Activated naive CD4-positive, alpha-beta T cell treated with anti-CD3 and anti-CD28 coated beads, Interleukin-2, amount 50 U/mL, for 16 hours (primary cell): ENCODE measurements at regions not wholly inside any gene's neighbourhood (a gene's known extent, or its start where the extent isn't known, plus 50 kb on each side); places are given as distances from the start of the nearest gene placed in this dataset.
"Not testable (repeated sequence)": the region's sequence is repeated elsewhere in the genome, so short reads cannot be mapped to it uniquely, and the experiment has no call there.

Experiments
- DNase-seq: peaks from one replicate; pipeline ENCODE4 v3.0.0-alpha.2; 2020

DNA sequence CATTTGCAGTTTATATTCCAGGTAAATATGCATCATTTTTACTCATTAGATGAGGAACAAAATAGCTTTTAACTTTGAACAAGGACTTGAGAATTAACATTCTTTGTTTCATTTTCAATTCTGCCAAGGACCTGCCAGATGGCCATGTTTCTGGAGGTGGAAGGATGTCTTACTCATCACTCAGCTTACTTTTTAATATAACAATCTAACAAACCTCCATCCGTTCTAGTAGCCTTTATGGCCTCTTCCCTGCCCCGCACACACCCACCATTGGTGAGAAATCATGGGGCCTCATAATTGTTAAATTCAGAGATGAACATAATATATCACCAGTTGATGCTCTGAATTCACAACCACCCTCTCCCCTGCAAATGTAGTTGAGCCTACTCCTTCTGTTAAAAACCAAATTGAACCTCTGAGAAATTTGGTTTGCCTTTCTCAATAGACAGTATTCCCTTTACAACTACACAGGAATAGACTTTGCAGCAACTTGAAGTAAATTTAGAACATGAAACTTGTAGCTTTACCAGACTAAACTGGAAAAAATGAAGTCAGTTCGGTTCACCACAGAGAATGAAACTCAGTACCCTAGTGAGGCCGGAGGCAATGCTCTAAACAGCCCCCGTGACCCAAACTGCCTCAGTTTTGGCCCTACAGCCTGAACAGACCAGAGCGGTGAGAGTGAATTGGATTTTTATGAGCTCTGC, 50.1 kb upstream of the ACSL4 start:
- no peak for DNase-seq

DNA sequence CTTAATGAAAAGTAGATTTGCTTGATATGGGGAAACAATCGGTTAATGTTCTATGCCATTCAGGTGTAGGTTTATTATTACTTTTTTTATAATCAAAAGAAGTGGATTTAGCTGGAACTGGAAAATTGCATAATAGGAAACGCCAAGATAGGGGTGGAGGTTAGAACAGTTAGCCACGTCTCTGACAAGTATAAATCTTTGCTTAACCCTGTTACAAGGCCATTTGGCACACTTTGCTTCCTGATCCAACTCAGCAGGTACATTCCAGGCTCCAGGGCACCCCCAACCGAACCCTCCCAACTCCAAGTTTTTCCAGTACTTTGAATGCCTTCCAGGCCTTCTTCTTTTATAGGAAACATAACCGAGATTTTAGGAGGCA, 50.6 kb upstream of the ACSL4 start:
- DNase-seq: no peak

- DNase-seq: no peak
These were observed 52.0 kb upstream of the ACSL4 start for GRCh38 chrX:109785053-109785452.

DNA sequence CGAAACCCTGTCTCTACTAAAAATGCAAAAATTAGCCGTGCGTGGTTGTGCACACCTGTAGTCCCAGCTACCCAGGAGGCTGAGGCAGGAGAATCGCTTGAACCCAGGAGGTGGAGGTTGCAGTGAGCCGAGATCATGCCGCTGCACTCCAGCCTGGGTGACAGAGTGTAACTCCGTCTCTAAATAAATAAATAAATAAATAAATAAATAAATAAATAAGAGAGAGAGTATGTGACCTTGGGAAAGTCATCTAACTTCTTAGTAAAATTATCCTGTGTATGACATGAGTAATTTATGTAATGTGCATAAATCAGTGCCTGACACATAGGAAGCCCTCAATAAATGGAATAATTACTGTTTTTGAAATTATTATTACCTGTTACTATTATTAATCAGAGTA, 57.5 kb upstream of the ACSL4 start:
- DNase-seq: not testable (repeated sequence)

GRCh38 chrX:109793191-109793590, 60.1 kb upstream of the ACSL4 start:
- DNase-seq: no peak

- no peak for DNase-seq
These were observed 62.6 kb upstream of the ACSL4 start for GRCh38 chrX:109795682-109796081.

DNA sequence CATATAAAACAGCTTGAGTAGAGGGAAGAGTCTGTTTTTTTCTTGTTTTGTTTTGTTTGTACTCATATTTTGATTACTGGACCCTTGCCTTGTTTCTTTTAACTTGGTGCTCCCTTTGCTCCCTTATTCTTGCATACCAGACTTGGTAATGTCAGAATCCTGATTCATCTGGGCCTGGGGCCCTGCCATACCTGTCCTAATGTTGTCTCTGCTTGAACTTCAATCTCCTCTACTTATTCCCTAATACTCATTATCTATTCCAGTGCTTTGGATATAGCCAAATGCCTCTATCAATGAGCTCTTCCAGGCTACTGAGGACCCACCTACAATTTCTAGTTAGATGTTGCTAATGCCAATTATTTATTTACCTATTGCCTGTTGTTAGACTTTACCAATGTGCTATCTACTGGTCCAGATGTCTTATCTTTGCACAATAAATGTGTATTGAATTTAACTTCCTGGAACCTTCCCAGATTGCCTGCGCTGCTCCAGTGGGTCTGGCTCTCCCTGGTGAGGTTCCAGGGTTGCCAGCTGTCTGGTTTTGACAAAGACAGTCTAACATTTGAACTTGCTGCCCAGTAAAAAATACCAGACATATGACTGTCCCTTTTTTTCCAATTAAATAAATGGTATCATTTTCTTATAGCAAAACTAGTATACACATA, 64.4 kb upstream of the ACSL4 start:
- DNase-seq: no peak

DNA sequence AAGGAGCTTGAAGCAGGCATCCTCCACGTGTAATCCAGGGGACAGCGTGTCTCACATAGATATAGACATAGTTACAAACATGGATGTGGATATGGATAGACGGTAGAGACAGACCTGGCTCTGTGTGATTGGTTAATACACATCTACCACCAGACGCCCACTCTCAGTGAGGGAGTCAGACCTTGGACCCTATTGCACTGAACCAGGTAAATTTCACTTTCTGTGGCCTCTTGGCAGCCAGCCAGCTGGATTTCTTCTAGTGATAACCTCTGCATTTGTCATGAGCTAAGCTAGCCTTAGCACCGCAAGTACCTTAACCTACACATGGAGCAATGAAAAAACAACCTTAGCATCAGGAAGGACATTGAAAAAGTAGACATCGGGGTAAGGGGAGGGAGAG, 79.2 kb upstream of the ACSL4 start:
- no peak for DNase-seq

GRCh38 chrX:109813236-109813635, 80.2 kb upstream of the ACSL4 start:
- no peak for DNase-seq

DNA sequence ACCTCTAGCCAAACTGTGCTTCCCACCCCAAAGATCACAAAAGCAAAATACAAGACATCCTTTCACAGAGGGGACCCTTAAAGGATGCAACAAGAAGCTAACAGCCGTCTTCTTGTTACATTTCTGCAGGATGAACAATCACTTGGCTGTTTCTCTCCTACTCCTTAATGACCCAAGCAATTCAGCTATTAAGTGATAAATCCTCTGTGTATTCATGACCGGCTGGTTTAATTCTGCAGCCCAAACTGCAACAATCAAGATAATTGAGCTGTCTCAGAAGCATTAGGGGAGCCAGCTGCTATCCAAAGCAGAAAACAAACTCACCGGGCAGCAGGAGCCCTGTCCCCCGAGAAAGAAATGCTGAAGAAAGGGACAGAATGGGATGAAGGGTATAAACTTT, 85.9 kb upstream of the ACSL4 start:
- no peak for DNase-seq

- no peak for DNase-seq
These were observed 89.8 kb upstream of the ACSL4 start for GRCh38 chrX:109822861-109823260.

DNA sequence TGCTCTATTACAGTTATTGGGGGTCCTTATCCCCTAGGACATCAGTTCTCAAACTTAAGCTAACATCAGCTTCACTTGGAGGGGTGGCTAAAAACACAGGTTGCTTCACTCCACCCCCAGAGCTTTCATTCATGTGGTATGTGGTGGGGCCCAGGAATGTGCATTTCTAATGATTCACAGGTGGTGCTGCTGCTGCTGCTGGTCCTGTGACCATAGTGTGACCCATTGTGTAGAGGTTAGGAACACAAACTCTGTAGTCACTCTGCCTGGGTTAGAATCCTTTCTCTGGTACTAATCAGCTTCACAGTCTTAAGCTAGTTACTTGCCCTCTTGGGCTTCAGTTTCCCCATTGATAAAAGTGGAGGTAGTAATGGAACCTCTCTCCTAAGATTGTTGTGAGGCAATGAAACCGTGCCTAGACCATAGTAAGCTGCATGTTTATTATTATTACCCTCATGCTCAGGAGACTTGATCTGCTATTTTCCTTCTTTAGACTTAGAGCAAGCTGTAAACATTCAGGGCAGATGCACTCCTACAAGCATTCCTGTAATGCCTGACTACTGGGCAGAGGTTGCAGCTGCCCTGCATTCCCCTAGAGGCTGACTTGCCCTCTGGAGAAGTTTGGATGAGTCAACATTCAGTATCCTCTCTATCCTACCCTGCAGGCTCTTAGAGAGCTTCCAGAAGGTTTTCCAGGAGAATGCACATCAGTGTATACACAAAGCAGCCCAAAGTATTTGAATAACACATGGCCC, 94.1 kb upstream of the ACSL4 start:
- no peak for DNase-seq

DNA sequence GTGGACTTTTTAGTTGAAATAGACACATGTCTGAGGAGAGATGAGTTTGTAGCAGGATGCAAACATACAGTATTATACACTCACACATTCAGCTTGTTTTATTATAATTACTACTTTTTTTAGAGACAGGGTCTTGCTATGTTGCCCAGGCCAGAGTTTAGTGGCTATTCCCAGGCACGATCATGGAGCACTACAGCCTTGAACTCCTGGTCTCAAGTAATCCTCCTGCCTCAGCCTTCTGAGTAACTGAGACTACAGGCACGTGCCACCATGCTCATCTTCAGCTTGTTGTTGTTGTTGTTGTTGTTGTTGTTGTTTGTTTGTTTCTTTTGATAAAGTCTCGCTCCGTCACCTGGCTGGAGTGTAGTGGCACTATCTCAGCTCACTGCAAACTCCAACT, 94.7 kb upstream of the ACSL4 start:
- DNase-seq: no peak

- DNase-seq: no peak
These were observed 97.2 kb upstream of the ACSL4 start for GRCh38 chrX:109830157-109830703.

GRCh38 chrX:109830704-109831206, 97.7 kb upstream of the ACSL4 start:
- no peak for DNase-seq

- no peak for DNase-seq
These were observed 98.4 kb upstream of the ACSL4 start for GRCh38 chrX:109831326-109831985.

DNA sequence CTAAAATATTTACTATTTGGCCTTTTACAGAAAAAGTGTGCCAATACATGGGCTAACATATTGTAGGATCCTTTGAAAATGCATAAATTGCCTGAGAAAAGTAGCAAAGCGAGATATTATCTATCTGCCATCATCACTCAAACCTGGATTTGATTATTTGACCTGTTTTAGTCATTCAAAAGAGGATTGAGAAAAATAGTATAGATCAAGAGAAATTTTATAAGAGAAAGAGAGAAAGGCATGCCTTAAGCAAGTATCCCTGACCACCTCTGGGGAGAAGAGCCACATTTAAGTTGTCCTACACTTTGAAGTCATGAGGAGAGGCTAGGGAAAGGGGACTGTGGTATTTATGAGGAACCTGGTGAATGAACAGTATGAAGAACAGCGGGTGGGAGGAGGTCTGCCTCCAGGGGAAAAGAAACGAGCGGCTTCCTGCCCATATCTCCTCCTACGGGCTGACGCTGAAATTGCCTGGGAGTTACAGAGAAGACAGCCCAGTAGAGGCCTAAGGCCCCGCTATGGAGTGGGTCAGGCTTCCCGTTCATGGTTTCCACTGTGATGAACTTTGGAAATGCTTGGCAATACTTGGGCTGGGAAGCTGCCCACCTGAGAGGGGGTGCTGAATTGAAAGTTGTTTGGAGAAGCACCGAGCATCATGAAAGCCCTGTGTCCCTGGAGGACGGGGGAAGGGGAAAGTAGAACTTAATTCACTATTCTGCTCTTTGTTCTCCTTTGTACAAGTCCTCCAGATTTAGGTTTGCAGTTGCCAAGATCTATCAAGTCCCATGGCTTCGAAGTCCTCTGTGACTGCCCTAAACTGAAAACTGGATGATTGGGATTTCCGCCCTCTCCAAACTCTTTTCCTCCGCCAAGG, 106.9 kb upstream of the ACSL4 start:
- no peak for DNase-seq

- no peak for DNase-seq
These were observed 107.5 kb upstream of the ACSL4 start for GRCh38 chrX:109840585-109840984.

GRCh38 chrX:109841257-109841656, 108.2 kb upstream of the ACSL4 start:
- DNase-seq: no peak

- no peak for DNase-seq
These were observed 109.0 kb upstream of the ACSL4 start for GRCh38 chrX:109841869-109842579.

DNA sequence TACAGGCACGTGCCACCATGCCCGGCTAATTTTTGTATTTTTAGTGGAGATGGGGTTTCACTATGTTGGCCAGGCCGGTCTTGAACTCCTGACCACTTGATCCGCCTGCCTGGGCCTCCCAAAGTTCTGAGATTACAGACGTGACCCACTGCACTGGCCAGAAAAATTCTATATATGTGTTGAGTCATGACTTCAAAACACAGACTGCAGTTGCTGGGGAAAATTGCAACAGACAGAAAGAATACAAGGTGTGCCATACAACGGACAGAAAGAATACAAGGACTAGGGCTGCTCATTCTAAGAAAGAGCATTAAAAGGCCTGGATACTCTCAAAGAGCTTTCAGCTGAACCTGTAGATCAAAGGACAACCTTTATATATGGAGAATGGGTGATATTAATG, 109.6 kb upstream of the ACSL4 start:
- no peak for DNase-seq
